ENCODE measurements at regions not wholly inside any gene's neighbourhood (a gene's known extent, or its start where the extent isn't known, plus 50 kb on each side); places are given as distances from the start of the nearest gene placed in this dataset.
"Not testable (repeated sequence)": the region's sequence is repeated elsewhere in the genome, so short reads cannot be mapped to it uniquely, and the experiment has no call there.

DNA sequence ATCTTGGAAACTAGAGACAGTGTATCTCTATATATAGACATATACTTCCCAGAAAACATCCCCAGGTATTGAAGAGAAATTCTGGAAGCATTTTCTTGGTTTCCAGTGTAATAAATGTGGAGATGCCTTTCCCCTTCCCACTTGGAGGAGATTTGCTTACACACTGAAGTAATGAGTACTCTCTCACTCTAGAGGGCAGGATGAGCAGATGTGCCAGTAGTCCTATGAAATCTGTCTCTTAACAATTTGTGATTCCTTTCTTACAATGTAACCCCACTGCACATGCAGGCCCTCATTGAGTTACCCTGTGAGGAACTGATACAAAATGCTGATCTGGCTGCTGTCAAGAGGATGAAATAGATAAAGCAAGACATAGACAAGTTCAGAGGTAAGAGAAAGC is 567.2 kb downstream of the SLCO4C1 start:
- no peak for DNase-seq (ENCODE audit: low spot score)

DNA sequence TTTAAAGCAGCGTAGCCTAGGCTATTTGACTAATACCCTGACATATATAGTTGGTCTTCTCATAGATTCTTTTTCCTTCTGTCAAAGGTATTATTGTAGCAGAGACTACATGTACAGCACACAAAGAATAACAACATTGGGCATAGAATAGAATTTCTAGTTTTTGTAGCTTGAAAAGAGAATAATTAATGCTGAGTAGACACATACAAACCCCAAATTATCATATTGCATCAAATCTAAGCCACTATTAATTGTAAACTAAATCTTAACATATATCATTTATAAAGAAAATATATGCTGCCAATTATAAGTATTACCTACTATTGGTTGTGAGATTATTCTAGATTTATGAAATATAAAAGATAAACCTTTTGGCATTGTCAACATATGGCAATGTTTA is 574.5 kb downstream of the SLCO4C1 start:
- DNase-seq (ENCODE audit: low spot score), result no peak

DNA sequence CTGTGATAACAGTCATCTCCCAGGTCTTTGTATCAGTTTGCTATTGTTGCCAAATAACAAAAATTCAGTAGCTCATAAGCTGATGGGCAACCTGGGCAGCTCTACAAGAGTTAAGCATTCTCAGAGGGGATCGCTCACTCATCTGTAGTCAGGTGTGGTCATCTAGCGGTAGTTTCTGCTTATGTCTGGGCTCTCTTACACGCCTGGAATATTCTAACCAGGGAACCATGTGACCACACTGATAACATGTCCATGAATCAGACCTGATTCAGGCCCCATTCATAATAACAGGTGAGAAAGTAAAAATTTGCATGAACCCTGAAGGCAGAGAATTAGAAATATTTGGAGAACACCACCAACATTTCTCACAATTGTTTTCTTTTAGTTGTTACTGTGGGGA is 576.1 kb downstream of the SLCO4C1 start:
- DNase-seq (ENCODE audit: low spot score), result no peak

DNA sequence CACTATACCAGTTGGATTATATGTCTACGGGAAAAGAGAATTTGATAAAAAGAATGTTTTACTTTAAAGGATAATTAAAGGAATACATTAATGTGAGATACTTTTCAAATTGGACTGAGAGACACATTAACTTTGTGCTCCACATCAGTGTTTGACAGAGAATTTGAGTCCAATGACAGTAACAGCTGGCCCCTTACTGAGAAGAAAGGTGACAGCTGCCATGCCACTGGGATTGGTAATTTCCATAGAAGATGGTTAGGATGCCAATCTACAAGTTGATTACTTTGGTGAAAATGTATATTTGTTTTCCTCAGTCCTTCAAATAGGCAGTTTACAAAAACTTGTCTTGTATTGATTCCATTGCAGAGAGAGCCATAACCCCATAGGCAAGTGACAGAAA is 578.4 kb downstream of the SLCO4C1 start:
- DNase-seq (ENCODE audit: low spot score), result no peak

DNA sequence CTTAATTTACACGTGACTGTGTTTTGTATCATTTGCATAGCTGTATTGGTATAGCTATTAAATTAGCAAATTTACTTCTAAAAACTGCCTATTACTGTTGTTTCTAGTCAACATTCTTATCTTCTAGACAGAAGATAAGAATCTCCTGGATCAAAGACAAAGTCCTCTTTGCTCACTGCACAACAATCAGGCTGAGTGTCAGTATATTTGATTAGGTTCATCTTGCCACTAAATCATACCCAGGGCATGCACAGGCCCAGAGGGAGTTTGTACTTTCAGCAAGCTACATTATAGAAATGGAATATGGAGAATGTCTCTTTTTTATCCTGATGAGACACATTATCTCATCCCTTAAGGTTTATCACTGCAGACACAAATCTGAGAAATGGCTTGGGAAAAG is 579.1 kb downstream of the SLCO4C1 start:
- DNase-seq (ENCODE audit: low spot score), result no peak

DNA sequence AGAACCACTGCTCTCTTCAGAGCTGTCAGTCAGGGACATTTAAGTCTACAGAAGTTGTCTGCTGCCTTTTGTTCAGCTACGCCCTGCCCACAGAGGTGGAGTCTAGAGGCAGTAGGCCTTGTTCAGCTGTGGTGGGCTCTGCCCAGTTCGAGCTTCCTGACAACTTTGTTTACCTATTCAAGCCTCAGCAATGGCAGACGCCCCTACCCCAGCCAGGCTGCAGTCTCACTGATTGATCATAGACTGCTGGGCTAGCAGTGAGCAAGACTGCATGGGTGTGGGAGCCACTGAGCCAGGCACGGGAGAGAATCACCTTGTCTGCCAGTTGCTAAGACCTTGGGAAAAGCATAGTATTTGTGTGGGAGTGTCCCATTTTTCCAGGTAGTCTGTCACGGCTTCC is 580.3 kb downstream of the SLCO4C1 start:
- not testable (repeated sequence) for DNase-seq (ENCODE audit: low spot score)

DNA sequence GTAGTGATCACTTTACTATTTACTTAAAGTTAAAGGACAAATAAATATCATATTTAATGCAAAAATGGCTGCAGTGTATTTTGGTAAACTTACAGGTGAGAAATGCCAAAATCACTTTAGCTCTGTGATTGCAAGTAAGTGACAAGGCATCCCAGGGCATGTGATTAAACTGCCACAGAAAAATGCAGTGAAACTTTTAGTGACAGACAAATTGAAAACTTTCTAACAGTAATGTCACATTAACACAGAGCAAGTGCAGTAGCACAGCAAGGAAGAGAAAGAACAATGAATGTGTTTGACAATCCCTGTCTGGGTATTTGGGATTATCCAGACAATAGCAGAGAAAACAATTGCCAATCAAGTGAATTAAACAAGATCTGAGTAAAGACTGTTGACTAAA is 606.8 kb downstream of the SLCO4C1 start:
- no peak for DNase-seq (ENCODE audit: low spot score)

DNA sequence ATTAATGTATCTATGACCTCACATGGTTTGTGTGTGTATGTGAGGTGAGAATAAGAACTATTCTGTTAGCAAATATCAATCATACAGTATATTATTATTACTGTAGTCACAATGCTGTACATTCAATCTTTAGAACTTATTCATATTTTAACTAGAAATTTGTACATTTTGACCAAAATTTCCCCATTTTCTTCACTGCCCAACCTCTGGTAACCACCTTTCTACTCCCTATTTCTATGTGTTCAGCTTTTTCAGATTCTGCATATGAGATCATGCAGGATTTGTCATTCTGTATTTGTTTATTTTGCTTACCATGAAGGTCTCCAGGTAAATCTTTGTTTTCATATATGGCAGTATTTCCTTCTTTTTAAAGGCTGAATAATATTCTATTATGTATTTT is 607.9 kb downstream of the SLCO4C1 start:
- no peak for DNase-seq (ENCODE audit: low spot score)

DNA sequence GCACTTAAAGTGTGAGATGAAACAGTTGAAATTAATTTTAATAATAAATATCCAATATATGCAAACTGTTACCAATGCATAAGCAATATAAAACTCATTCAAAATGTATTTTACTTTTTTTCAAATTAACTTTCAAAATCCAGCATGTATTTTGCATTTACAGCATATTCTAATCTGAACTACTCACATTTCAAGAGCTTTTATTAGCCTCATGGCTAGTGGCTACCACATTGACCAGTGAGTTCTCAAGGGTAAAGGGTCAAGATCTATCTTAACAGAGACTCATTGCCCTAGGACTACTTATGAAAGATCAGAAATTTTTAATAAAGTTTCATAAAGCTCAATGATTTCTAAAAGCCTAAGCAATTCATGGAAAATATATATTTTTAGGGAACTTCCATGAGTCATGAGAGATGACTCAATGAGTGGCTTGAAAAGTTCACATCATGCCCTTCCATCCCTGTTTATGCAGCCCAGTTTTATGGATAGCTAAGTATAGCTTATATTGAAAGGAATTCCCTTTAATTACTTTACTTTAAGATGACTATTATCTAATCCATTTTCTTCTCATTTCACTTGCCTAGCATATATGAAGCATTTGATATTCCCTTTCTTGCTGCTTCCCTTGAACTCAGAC is 608.6 kb downstream of the SLCO4C1 start:
- DNase-seq (ENCODE audit: low spot score), result no peak

DNA sequence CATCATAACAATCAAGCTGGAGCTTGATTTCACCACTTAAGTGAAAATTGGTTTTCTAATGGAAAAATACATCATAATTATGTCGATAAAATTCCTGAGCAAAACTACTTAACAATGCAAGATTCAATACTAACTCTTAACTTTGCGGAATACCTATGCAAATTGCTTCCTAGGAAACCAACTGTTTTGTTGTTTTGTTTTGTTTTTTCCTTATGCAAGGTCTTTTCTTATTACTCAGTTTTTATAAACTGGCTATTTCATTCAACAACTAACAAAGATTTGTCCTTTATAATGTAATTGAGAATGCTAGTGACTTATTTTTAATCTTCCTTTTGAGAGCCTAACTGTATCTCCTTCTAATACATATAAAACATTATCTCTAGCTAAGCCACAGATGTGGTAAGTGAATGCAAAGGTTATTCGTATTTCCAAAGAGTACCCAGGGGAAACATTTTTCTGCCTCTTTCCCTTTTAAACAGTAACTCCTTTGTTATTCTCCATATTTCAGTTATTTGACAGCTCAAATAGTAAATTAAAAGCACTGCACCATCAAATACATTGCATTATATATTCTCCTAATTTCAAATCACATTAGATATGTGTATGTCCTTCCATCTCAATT is 609.4 kb downstream of the SLCO4C1 start:
- no peak for DNase-seq (ENCODE audit: low spot score)

DNA sequence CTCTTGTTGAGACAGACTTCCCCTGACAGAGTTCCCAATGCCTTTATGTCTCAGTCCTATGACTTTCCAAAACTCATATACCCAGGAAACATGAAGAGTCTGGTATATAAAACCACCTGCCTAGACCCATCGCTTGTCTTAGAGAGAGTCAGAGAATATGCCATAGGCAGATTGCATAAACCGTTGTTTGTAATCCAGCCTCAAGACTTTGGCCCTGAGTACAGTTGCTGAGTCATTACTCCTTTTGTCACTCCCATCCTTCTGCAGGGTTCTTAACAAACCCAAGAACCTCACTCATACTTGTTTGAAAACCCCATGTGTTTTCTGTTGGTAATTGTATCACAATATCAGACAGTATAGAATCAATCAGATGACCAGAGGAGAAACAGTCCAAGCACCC is 616.3 kb downstream of the SLCO4C1 start:
- no peak for DNase-seq (ENCODE audit: low spot score)

DNA sequence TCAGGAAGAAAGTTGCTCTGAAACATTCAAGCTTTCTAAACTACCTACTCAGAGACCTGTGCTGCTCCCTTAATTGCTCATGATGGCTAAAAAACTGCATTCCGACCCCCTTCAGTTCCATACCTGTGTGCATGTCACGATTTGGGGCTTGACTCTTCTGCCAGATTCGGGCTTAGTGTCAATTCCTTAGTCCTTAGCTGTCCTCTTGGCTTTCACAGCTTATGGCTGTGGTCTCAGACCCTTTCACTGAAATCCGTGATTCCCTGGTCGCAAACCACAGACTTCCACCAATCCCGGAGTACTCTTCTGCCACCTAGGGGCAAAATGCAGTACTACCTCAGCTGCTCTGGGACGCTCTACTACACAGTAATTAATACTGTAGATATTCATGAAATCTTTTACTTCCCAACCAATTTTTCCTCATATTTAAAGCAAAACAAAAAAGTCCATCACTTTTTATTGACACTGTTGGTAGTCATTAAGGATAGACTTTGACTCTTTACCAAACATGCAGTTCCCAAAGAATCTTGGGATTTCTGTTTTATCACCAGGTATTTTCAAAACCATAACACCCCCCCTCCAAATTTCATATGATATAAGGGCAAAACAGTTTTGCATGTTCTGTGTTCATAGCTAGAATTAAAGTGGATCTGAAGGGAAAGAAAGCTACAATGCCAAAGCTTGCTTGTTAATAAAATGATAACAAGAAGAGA is 617.4 kb downstream of the SLCO4C1 start:
- DNase-seq (ENCODE audit: low spot score), result peak; percentile 7

DNA sequence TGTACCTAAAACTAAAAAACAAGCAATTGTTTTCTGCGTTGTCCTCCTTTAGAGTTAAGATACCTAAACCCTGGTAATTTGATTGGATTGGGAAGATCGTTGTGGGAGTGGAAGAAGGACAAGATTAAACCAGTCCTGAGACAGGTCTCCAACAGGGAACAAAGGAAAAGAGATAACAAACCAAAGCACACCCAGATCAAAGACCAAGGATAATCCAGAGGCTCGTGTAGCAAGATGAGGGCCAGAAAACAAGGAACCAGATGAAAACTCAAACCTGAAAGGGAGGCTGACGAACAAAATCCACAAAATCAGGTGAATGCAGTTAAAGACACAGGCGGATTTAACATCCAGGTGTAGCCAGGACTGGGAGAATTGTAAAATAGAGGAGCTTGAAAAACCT is 618.1 kb downstream of the SLCO4C1 start:
- no peak for DNase-seq (ENCODE audit: low spot score)

DNA sequence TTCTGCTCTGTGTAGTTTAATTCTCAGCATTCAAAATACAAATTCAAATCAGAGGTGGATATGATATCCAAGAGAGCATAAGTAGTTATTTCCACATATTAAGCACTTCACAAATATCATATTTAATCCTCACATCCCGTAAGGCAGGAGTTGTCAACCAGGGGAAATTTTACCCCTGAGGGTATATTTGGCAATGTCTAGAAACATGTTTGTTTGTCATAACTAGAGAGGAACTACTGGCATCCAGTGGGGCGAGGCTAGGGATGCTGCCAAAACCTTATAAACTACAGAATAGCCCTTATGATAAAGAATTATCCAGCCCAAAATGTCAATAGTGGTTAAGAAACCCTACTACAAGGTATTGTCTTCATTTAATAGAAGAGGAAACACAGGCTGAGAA is 619.4 kb downstream of the SLCO4C1 start:
- no peak for DNase-seq (ENCODE audit: low spot score)

DNA sequence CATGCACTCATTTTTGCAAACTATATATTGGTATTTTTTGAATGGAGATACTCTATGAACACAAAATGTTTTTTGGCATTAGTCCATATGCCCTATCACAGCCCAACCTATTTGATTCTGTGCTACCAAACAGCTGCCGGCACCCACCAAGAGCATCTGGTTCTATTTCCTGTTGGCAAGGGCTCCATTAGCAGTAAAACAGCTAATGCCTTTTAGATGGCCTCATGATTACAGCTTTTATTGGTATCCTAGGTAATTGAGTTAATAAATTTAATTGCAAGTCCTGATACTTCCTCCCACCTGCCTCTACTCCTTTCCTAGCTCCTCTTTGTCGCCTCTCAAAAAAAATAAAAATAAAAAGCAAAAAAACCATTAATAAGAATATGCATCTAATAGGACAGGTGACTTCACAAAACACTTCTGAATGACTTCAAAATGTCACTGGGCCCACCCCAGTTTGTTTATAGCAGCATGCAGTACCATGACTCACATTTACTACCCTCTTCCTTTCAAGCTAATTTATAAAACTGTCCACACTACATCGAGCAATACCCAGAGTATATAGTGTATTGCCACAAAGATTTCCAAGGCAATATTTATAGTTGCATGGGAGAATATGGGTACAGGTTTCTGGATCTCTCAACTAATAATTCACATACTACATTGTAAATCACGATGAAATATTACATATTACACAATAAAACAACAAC is 620.4 kb downstream of the SLCO4C1 start:
- no peak for DNase-seq (ENCODE audit: low spot score)

DNA sequence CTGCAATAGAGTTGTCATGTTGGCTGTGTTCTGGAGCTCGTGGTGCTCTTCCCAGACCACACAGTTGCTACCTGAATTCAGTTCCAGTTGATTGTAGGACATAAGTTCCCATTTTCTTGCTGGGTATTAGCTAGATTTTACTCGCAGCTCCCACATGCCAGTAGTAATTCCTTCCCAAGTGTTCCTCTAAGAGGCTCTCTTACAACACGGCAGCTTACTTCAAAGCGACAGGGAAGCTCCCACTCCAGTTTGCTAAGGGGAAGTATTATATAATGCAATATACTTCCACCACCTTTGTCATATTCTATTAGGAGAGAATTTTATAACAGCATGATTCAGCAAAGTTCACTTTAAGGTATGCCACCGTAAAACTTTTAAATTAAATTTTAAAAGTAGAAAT is 623.0 kb downstream of the SLCO4C1 start:
- DNase-seq (ENCODE audit: low spot score), result no peak

DNA sequence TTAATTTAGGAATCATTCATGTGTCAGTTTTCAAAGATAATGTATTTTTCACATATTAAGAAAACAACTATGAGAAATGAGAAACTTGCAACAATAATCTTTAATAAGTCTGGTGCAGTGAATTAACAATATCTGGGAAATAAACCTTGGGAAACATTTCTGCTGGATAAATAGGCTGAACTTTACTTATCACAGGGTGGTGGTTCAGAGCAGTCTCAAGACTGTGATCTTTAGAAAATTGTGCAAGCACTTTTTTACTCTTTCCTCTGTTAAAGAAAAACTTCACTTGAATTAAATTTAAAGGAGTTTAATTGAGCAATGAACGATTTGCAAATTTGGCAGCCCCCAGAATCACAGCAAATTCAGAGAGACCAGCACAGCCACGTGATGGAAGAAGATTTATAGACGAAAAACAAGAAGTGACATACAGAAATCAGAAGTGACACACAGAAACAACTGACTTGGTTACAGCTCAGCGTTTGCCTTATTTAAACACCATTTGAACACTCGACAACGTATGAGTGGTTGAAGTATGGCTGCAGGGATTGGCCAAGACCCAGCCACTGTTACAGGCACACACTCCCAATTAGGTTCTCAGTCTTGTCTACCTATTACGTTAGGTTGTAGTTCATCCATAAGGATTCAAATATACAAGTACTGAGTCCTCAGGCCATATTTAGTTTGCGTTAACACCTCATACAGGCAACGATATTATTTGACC is 631.9 kb downstream of the SLCO4C1 start:
- no peak for DNase-seq (ENCODE audit: low spot score)

DNA sequence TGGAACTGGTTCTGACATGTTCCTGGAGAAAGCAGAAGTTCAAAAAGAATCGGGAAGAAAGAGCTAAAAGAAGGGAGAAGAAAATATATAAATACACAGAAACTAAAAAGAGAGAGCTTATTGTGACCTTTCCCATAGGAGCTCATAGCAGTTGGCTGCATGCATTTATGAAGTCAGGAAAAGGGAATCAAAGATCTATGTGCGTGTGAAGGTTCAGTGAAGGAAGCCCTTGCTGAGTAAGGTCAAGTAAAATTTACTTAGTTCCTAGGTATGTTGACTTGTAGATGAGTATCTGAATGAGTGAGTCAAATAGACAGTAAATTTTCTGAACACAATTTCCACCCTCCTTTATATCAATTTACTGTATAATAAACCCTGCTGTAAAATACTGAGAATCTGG is 632.5 kb downstream of the SLCO4C1 start:
- no peak for DNase-seq (ENCODE audit: low spot score)

DNA sequence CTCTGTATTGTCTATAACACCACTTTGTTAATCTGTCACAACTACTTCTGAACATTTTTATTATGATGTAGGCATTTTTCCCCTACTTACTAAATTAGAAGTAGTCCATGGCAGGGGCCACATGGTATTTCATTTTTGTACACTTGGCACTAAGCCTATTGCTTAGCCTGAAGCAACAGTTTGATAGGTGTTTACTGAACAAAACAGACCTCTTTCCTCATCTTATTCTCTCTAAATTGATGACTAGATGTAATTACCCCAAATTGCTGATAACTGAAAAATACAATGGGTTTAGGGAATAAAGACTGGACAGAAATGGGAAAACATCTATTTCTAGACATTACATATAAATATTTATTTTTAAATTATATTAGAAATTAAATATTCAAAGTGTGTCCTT is 633.8 kb downstream of the SLCO4C1 start:
- DNase-seq (ENCODE audit: low spot score), result no peak

DNA sequence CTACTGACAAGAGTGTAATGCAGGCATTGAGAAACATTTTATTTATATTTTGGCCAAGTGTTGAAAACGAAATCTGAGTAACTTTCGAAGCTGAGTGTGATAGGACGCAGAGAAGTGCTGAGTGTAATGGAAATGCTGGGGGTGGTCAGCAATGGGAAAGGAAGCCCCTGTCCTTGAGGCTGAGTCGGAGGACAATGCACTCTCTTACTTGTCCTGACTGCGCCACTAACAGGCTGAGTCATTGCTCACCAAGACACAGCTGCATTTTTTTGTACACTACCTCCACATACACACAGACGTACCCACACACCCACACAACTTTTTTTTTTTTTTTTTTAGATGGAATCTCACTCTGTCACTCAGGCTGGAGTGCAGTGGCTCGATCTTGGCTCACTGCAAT is 637.7 kb downstream of the SLCO4C1 start:
- no peak for DNase-seq (ENCODE audit: low spot score)

DNA sequence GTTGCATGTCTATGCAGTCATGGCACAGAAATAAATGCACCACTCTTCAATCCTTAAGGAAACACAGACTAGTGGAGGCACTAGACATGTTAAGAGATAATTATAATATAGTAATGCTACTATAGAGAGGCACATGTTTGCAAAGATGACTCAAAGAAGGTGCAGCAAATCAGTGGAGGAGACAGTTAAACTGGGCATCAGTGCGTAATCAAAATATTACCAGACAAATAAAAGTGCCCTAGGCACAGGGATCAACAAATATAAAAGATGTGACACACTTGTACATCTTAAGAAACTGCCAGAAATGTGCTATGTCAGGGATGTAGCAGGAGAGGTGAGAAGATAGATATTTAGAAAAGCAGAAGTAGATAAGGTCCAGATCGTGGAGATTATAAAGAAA is 642.1 kb downstream of the SLCO4C1 start:
- no peak for DNase-seq (ENCODE audit: low spot score)

DNA sequence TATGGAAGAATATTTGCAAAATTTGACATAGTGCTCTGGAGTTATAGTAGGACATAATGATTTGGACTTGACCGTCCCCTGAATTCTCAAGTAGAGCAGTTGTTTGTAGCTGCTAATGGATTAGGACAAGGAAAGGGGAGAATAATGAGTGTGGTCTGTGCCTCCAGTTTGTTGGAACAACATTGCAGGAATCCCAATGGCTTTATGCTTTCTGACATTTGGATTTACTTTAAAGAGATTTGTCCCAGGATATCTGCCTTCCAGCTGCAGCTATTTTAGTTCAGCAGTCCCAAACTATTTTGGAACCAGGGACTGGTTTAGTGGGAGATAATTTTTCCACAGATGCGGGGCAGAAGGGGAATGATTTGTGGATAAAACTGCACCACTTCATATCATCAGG is 648.2 kb downstream of the SLCO4C1 start:
- no peak for DNase-seq (ENCODE audit: low spot score)

Measured in HuH-7.5 (cell line).